ENCODE measurements at regions not wholly inside any gene's neighbourhood (a gene's known extent, or its start where the extent isn't known, plus 50 kb on each side); places are given as distances from the start of the nearest gene placed in this dataset.

GRCh38 chr2:76450024-76450475 is 739.3 kb upstream of the GCFC2 start:
- no peak for DNase-seq
- H3K27me3 Mint-ChIP-seq, result no peaks in the 10 kb centered on the region
- H3K27ac Mint-ChIP-seq, result no peak overlapping the region
- H3K9me3 Mint-ChIP-seq, result no peaks in the 10 kb centered on the region
- no peaks in the 10 kb centered on the region for H3K4me1 Mint-ChIP-seq
- H3K36me3 Mint-ChIP-seq, result no peaks in the 10 kb centered on the region
- H3K4me3 Mint-ChIP-seq, result no peak overlapping the region

DNA sequence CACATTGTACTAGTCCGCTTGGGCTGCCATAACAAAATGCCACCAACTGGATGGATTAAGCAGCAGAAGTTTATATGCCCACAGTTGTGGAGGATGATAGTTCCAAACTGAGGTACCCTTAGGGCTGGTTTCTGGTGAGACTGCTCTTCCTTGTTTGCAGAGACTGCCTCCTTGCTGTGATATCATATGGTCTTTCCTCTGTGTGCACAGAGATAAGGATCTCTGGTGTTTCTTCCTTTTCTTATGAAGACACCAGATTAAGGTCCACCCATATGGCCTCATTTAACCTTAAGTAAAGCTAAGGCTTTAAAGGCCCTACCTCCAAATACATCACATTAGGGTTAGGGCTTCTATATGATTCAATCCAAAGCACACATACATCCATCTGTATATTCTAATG is 738.2 kb upstream of the GCFC2 start:
- H3K4me3 Mint-ChIP-seq, result no peak overlapping the region
- H3K27ac Mint-ChIP-seq, result no peak overlapping the region
- H3K4me1 Mint-ChIP-seq, result no peaks in the 10 kb centered on the region
- H3K27me3 Mint-ChIP-seq, result no peaks in the 10 kb centered on the region
- DNase-seq, result no peak
- H3K9me3 Mint-ChIP-seq, result peaks cover 2% of the 10 kb centered on the region
- no peaks in the 10 kb centered on the region for H3K36me3 Mint-ChIP-seq

- Mint-ChIP-seq H3K36me3 (no peaks in the 10 kb centered on the region), H3K4me3 (no peak overlapping the region), H3K4me1 (no peaks in the 10 kb centered on the region), H3K27me3 (no peaks in the 10 kb centered on the region), H3K27ac (no peak overlapping the region), H3K9me3 (peaks cover 2% of the 10 kb centered on the region)
- no peak for DNase-seq
These were observed 736.6 kb upstream of the GCFC2 start for GRCh38 chr2:76447294-76447693.

- H3K4me1 Mint-ChIP-seq, result no peaks in the 10 kb centered on the region
- H3K27ac Mint-ChIP-seq, result no peak overlapping the region
- H3K36me3 Mint-ChIP-seq, result no peaks in the 10 kb centered on the region
- no peaks in the 10 kb centered on the region for H3K27me3 Mint-ChIP-seq
- H3K4me3 Mint-ChIP-seq, result no peak overlapping the region
- DNase-seq, result no peak
- peaks cover 2% of the 10 kb centered on the region for H3K9me3 Mint-ChIP-seq
These were observed 736.2 kb upstream of the GCFC2 start for GRCh38 chr2:76446872-76447271.

GRCh38 chr2:76445880-76446279 is 735.2 kb upstream of the GCFC2 start:
- DNase-seq, result no peak
- Mint-ChIP-seq H3K27ac (no peak overlapping the region), H3K4me3 (no peak overlapping the region), H3K36me3 (no peaks in the 10 kb centered on the region), H3K9me3 (peaks cover 4% of the 10 kb centered on the region), H3K4me1 (no peaks in the 10 kb centered on the region), H3K27me3 (no peaks in the 10 kb centered on the region)

DNA sequence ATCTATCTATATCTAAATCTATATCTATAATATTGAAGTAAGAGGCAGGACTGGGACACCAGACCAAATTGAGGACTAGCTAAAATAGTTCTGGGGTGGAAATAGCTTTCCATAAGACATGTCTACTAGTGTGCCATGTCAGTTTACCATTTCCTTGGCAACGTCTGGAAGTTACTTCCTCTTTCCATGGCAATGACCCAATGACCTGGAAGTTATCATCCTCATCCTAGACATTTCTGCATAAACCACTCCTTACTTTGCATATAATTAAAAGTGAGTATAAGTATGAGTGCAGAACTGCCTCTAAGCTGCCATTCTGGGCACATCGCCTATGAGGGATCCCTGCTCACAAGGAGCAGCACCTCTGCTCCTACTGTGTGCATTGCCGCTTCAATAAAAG is 734.0 kb upstream of the GCFC2 start:
- no peaks in the 10 kb centered on the region for H3K4me1 Mint-ChIP-seq
- no peak overlapping the region for H3K27ac Mint-ChIP-seq
- DNase-seq, result no peak
- H3K9me3 Mint-ChIP-seq, result peaks cover 4% of the 10 kb centered on the region
- H3K36me3 Mint-ChIP-seq, result no peaks in the 10 kb centered on the region
- no peaks in the 10 kb centered on the region for H3K27me3 Mint-ChIP-seq
- H3K4me3 Mint-ChIP-seq, result no peak overlapping the region

GRCh38 chr2:76437564-76437963 is 726.8 kb upstream of the GCFC2 start:
- Mint-ChIP-seq H3K4me3 (no peak overlapping the region), H3K9me3 (peaks cover 4% of the 10 kb centered on the region), H3K36me3 (no peaks in the 10 kb centered on the region), H3K27ac (no peak overlapping the region), H3K4me1 (no peaks in the 10 kb centered on the region), H3K27me3 (no peaks in the 10 kb centered on the region)
- no peak for DNase-seq

GRCh38 chr2:76429374-76429773 is 718.7 kb upstream of the GCFC2 start:
- Mint-ChIP-seq H3K27ac (no peak overlapping the region), H3K27me3 (no peaks in the 10 kb centered on the region), H3K4me1 (no peaks in the 10 kb centered on the region), H3K9me3 (peaks cover 6% of the 10 kb centered on the region), H3K36me3 (no peaks in the 10 kb centered on the region), H3K4me3 (no peak overlapping the region)
- DNase-seq, result no peak

DNA sequence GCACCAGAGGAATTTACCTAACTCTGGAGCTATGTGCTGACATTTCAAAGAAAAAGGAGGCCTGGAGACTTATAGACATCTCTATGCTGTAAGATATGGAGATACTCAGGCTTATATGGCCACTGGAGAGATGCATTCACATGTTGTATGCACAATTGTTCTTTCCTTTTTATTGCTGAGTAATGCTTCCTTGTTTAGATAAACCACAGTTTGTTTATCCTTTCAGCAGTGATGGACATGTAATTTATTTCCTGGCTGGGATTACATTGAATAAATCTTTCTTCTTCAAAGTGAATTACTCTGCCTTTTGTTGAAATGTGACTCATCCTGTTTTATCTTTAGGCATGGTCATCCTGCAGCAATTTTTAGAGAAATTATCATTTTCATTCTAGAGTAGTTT is 716.7 kb upstream of the GCFC2 start:
- Mint-ChIP-seq H3K27me3 (no peaks in the 10 kb centered on the region), H3K27ac (no peak overlapping the region), H3K36me3 (no peaks in the 10 kb centered on the region), H3K4me3 (no peak overlapping the region), H3K9me3 (peaks cover 6% of the 10 kb centered on the region), H3K4me1 (no peaks in the 10 kb centered on the region)
- no peak for DNase-seq

DNA sequence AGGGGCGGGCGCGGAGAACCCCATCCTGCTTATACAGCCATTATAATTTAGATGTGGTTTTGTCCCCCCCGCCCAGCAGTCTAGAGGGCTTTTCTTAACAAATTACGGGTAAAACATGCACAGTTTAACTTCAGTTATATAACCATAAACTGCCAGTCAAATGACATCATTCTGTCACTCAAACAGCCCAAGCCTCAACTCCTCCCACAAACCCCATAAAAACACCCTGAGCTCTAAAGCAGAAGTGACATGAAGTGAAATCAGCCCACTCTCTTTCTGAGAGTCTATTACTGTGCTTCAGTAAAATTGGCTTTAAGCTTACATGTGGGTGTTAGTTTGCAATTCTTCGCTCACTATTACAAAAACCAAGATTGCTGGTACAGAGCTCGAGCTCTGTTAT is 705.1 kb upstream of the GCFC2 start:
- DNase-seq, result no peak

GRCh38 chr2:76413436-76413835 is 702.7 kb upstream of the GCFC2 start:
- H3K9me3 Mint-ChIP-seq, result peaks cover 5% of the 10 kb centered on the region
- no peak for DNase-seq

More for the DNA sequence above, 705.1 kb upstream of the GCFC2 start:
- Mint-ChIP-seq H3K36me3 (no peaks in the 10 kb centered on the region), H3K27ac (no peak overlapping the region), H3K4me1 (no peaks in the 10 kb centered on the region), H3K4me3 (no peak overlapping the region), H3K27me3 (no peaks in the 10 kb centered on the region), H3K9me3 (peaks cover 2% of the 10 kb centered on the region)

DNA sequence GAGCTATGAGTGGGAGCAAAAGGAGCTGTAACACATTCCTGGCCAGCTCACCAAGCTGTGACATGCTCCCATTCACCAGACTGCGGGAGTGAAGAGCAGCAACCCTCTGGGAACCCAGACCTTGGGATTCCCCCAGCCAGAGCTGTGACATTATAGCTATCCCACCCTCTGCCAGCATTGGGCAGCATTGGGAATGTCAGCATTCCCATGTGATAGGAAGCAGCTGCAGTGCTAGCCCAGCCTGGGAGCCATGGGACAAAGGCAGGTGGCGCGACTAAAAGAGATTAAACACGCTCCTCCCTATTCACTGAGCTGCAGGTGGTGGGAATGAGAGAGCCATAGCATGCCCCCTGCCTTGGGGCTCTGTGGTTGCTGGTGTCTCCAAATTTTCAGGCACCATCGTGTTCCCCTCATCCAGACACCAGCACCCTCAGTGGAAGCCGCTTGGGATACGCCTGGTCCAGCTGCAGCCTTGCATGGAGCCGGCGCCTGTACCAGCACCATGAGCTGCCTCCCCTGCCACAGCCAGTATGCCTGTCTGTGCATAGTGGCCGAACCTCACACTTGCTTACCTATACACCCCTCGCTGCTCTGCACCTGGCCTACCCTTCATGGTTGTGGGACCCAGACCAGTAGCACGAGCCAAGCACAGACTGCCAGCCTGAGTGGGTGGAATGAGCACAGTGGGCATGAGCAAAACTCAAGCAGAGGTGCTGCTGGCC is 695.6 kb upstream of the GCFC2 start:
- H3K4me3 Mint-ChIP-seq, result no peak overlapping the region

More at GRCh38 chr2:76413436-76413835, 702.7 kb upstream of the GCFC2 start:
- no peak overlapping the region for H3K27ac Mint-ChIP-seq
- H3K4me1 Mint-ChIP-seq, result no peaks in the 10 kb centered on the region
- no peaks in the 10 kb centered on the region for H3K27me3 Mint-ChIP-seq
- H3K36me3 Mint-ChIP-seq, result no peaks in the 10 kb centered on the region
- H3K4me3 Mint-ChIP-seq, result no peak overlapping the region

DNA sequence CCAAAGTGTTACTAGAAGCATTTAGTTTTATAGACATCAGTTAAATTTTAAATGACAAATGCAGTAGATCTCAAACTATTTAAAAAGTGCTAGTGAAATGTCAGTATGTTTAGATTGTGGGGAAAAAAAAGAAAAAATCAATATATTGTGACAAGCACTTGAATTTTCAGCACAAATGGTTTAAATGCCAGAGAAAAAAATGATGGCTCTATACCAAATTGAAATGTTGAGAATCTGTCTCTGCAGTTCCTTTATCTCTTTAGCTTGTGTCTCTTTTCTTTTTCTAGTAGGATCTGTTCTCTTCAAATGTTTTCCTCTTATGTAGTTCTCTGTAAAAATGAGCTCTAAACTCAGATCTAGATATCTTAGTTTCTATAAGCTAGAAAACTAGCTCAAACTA is 682.6 kb upstream of the GCFC2 start:
- Mint-ChIP-seq H3K4me3 (no peak overlapping the region), H3K36me3 (no peaks in the 10 kb centered on the region), H3K9me3 (no peaks in the 10 kb centered on the region), H3K27me3 (no peaks in the 10 kb centered on the region), H3K27ac (no peak overlapping the region), H3K4me1 (no peaks in the 10 kb centered on the region)
- DNase-seq, result no peak

More for the DNA sequence above, 695.6 kb upstream of the GCFC2 start:
- no peak overlapping the region for H3K27ac Mint-ChIP-seq
- H3K27me3 Mint-ChIP-seq, result no peaks in the 10 kb centered on the region
- no peak for DNase-seq
- H3K4me1 Mint-ChIP-seq, result no peaks in the 10 kb centered on the region
- peaks cover 5% of the 10 kb centered on the region for H3K9me3 Mint-ChIP-seq
- no peaks in the 10 kb centered on the region for H3K36me3 Mint-ChIP-seq

DNA sequence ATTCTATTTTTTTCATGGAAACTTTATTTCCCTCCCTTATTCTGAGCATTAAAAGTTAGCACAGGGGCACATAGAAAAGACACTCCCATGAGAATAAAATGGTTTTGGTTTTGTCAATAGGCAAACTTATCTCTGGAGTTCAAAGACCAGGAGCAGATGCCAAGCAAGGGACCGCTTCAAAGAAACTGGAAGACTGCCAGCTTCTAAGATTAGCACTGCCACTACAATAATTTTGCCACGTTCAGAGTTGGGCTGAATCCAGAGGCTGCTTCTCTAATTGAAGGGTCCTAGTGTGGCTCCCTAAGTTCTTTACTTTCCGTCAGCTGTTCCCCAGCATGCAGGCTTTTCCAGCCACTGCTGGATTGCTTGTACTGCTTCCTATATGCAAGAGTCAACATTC is 681.0 kb upstream of the GCFC2 start:
- Mint-ChIP-seq H3K27me3 (no peaks in the 10 kb centered on the region), H3K4me3 (no peak overlapping the region), H3K36me3 (no peaks in the 10 kb centered on the region), H3K9me3 (no peaks in the 10 kb centered on the region), H3K27ac (no peak overlapping the region), H3K4me1 (no peaks in the 10 kb centered on the region)
- no peak for DNase-seq

DNA sequence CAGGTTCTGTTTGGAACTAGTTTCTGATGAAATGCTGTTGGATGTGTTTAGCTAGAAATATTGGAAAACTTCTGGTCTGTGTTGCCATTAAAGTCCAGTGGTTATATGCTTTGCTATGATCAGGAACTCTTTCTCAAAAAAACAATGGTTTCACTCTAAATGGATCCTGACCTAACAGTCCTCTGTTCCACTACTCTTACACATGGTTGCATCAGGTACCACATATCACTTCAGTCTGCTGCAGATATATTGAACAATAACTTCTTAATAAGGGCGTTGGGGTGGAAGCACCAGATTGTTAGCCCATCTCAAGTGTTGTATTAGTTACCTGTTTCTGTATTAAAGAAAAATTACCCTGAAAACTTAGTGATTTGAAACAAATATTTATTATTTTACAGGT is 676.6 kb upstream of the GCFC2 start:
- Mint-ChIP-seq H3K27ac (no peak overlapping the region), H3K27me3 (no peaks in the 10 kb centered on the region), H3K4me1 (no peaks in the 10 kb centered on the region), H3K9me3 (peaks cover 2% of the 10 kb centered on the region), H3K4me3 (no peak overlapping the region), H3K36me3 (no peaks in the 10 kb centered on the region)
- no peak for DNase-seq

GRCh38 chr2:76385943-76386342 is 675.2 kb upstream of the GCFC2 start:
- Mint-ChIP-seq H3K9me3 (peaks cover 2% of the 10 kb centered on the region), H3K36me3 (no peaks in the 10 kb centered on the region), H3K4me3 (no peak overlapping the region), H3K27me3 (no peaks in the 10 kb centered on the region), H3K27ac (no peak overlapping the region), H3K4me1 (no peaks in the 10 kb centered on the region)
- DNase-seq, result no peak

All from activated naive CD8-positive, alpha-beta T cell treated with anti-CD3 and anti-CD28 coated beads for 36 hours (primary cell).